MM.1S (cell line): ENCODE measurements at regions not wholly inside any gene's neighbourhood (a gene's known extent, or its start where the extent isn't known, plus 50 kb on each side); places are given as distances from the start of the nearest gene placed in this dataset.

Experiments used
- CTCF ChIP-seq: fragments of 300-600 bp; sonication (generic); IDR thresholded peaks from 2 replicates; pipeline ENCODE4 v1.5.1; 2016; ENCODE audit warnings: antibody characterized with exemption, low read length, mixed read lengths
- EZH2 ChIP-seq: fragments of 300-600 bp; sonication (generic); optimal IDR thresholded peaks from 2 replicates; pipeline ENCODE3; 2017; ENCODE audit warnings: low read depth, mild to moderate bottlenecking, antibody characterized with exemption, low read length, mixed read lengths
- EZH2phosphoT487 ChIP-seq: fragments of 300-600 bp; sonication (generic); IDR thresholded peaks from 2 replicates; pipeline ENCODE4 v1.6.1; 2018; ENCODE audit warnings: antibody characterized with exemption, low read length

- TF ChIP-seq CTCF (no peak), EZH2phosphoT487 (no peak), EZH2 (no peak)
These were observed 81.6 kb downstream of the SHANK2 start for GRCh38 chr11:71170624-71171423.
